Activated T-cell treated with anti-CD3 and anti-CD28 coated beads for 24 hours (primary cell): ENCODE measurements at regions not wholly inside any gene's neighbourhood (a gene's known extent, or its start where the extent isn't known, plus 50 kb on each side); places are given as distances from the start of the nearest gene placed in this dataset.
"Not testable (repeated sequence)": the region's sequence is repeated elsewhere in the genome, so short reads cannot be mapped to it uniquely, and the experiment has no call there.

Source experiments
- DNase-seq: peaks from one replicate; pipeline ENCODE4 v3.0.0-alpha.2; 2020; ENCODE audit warnings: low read depth

DNA sequence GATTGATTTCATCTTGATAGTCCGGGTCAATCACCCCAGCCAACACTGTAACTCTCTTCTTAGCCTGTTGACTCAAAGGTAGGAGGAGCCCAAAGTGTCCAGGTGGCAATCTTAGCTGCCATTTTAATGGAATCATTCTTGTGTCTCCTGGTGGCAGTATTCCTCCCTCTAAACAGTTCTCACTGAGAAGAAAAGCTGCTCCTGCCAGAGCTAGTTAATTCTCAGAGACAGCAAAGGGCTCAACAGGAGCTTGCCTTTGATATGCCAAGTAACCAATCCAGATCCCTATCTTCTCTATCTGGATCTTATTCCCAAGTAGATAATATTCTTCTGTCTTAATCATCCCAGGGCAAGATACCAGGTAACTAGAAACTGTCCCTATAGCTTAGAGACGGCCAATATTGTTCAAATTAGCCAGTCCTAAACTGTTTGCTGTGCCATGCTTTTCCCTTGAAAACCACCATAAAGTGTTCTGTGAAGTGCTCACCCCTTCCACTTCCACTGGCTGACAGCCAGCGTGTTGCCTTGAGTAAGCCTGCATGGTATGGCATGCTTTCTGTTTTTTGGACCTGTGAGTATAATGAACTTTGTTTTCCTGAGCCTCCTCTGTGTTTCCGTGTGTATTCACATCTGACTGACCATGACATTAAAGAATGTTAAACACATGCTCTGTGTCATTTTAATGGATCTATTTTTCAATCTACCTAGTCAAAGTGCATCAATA lies 463.7 kb upstream of the SLITRK5 start:
- DNase-seq, result no peak

DNA sequence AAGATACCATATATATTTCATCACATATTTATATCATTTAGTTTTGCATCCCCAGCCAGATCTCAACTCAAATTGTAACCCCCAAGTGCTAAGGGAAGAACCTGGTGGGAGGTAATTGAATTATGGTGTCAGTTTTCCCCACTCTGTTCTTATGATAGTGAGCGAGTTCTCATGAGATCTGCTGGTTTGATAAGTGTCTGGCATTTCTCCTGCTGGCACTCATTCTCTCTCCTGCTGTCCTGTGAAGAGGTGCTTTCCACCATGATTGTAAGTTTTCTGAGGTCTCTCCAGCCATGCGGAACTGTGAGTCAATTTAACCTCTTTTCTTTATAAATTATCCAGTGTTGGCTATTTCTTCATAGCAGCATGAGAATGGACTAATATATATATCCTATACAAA lies 462.5 kb upstream of the SLITRK5 start:
- DNase-seq, result no peak

DNA sequence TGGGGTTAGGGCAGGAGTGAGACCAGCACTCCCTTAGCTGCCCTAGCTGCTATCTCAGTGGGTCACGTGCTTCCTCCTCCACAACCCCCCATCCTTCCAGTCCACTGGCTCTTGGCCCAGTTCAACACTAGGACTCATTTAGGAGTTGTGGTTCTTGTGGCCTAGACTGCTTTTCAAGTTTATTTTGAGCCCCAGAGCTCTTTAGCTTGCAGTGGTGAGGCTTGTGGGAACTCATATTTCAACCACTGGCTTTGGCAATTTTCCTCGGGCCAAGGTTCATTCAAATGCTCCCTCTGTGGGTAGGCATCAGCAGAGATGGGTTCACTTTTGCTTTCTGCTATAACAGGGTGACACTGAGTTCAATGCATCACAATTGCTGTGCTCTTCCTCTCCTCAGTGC lies 436.2 kb upstream of the SLITRK5 start:
- no peak for DNase-seq

DNA sequence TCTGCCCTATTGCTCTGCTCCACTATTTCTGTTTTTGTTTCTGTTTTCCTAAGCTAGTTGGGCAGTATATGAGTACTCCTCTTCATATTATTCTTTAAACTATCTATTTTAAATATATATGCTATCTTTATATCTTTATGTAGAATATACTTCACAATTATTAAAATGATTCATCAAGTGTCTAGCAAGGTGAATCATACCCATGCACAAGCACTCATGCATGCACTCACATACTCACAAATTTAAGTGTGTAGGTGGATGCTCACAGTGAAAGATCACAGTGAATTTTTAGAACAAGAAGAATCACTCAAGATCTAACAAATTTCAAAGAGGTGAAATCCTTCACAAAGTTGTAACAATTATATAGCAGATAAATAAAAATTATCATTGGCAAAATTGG lies 435.6 kb upstream of the SLITRK5 start:
- DNase-seq, result no peak

DNA sequence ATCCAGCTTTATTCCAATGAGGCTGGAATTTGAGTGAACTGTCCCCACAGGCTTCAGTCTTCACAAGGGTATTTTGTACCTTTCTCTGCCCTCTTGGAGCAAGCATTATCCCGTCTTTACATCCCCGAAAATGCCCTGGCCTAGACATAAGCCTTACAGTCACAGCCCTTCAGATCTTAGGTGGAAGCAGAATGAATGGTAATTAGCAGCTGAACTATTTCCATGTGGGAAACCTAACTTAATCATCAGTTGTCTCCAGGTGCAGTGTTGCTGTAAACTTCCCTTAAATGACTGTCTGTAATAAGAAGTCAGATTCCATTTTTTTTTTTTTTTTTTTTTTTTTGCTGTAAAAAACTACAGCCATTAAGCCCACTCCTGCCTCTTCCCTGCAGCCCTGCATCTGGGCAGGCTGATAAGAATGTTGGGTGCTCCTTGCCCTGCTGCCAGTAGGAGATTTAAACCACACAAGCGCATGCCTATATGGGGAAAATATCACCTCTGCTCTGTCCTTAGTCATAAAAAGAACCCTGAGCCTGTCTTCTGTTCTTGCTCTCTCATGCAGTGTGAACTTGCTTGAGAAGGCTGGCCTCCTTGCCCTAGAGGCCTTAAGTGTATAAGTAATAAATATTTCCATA lies 426.8 kb upstream of the SLITRK5 start:
- no peak for DNase-seq

DNA sequence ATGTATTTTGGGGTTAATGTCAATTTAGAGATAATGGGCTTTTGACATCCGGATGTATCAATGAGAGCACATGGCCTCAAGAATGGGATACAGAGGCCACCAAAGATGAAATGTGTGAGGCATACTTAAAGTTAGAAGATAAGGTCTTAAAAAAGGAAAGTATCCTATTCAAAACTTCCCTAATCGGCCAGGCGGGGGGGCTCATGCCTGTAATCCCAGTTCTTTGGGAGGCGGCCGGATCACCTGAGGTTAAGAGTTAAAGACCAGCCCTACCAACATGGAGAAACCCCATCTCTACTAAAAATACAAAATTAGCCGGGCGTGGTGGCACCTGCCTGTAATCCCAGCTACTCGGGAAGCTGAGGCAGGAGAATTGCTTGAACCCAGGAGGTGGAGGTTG lies 421.3 kb upstream of the SLITRK5 start:
- not testable (repeated sequence) for DNase-seq

DNA sequence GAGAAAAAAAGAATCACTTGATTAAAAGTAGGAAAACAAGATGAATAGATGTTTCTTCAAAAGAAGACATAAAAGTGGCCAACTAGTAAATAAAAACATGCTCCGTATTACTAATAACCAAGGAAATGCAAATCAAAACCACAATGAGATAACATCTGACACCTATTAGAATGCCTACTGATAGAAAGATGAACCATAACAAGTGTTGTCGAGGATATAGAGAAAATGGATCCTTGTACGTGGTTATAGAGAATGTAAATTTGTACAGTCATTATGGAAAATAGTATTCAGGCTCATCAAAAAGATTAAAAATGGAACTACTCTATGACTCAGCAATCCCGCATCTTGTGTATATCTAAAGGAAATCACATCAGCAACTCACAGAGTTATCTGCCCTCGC lies 415.8 kb upstream of the SLITRK5 start:
- no peak for DNase-seq

DNA sequence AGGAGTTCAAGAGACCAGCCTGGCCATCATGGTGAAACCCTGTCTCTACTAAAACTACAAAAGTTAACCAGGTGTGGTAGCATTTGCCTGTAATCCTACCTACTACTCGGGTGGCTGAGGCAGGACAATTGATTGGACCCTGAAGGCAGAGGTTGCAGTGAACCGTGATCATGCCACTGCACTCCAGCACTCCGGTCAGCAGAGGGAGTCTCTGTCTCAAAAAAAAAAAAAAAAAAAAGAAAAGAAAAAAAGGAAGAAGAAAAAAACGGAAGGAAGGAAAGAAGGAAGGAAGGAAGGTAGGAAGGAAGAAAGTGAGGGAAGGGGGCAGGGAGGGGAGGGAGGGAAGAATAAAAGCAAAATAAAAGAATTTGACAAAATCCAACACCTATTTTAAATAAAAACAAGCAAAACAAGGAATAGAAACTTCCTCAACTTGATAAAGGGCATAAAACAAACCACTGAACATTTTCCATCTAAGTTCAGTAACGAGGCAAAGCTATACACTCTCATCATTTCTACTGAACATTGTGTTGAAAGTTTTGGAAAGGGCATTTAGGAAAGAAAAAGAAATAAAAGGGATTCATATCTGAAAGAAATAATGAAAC lies 411.6 kb upstream of the SLITRK5 start:
- DNase-seq, result no peak

DNA sequence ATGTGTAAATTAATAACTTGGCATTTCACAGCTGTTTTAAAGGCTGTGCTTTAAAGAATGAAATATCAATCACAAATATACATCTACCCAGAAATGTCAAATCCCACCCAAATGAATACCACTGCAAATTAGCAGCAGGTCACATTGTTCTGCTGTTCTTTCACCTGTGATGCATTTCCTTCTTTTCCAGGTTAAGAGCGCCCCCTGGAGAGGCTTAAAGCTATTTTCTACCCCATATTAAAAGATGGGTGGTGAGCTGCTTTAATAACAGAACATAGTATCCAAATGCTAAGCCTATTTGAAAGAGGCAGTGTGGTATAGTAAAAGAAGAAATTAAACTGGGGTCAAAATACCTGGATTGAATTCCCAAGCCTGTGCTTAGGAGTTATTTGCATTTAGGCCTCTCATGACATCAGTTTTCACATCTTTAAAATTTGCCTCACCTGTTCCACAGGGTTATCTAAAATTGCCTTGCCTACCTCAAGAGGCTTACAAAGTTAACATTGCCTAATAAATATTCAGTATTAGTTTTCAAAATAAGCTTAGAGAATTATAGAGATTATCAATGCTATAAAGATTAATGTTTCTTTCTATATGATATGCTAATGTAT lies 396.9 kb upstream of the SLITRK5 start:
- DNase-seq, result peak; percentile 7

DNA sequence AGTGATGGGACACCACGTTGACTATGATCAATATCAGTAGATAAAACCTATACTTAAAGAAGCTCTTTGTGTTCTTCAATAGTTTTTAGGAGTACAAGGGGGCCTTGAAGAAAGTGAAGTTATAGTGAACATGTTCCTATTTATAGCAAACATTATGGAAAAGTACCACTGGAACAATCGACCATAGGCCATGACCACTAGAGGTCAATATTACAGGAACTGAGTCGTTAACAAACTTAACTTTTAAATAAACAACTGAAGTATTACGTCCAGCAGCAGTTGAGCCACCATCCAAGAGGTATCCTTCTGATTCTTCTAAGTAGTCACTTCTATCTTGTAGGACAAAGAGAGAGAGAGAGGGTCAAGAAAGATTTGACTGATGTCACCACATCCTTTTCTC lies 391.0 kb upstream of the SLITRK5 start:
- no peak for DNase-seq

DNA sequence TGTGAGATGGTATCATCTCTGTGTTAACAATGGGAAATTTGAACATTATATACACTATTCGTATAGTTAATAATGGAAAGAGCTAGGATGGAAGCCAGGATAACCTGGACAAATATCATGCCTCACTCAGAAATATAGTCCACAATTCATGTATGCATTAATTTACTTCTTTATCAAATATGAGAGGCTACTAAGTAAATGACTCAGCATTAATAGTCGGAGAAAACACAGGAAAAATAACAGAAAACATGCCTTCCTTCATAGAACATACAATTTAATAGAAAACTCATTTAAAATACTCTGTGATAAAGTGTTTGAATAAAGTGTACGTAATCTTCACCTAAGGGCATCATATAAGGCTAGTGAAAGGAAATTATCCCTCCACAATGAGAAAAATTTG lies 383.4 kb upstream of the SLITRK5 start:
- no peak for DNase-seq

DNA sequence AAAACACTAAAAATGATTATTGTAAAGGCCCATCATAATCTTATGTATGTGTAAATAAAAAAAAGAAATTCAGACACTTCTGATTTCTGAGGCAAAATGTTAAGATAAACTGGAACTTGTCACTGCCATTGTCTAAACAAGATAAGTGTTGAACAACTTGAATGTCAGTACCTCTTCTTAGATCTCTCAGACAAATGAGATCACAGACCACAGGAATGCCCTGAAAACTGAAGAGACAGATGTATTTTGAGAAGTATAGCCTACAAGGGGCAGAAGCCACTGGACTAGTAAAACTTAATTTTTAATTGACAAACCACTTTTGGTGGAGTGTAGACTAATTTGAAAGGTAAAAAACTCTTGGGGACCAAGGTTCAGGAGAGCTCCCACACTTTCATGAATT lies 375.5 kb upstream of the SLITRK5 start:
- DNase-seq, result no peak

DNA sequence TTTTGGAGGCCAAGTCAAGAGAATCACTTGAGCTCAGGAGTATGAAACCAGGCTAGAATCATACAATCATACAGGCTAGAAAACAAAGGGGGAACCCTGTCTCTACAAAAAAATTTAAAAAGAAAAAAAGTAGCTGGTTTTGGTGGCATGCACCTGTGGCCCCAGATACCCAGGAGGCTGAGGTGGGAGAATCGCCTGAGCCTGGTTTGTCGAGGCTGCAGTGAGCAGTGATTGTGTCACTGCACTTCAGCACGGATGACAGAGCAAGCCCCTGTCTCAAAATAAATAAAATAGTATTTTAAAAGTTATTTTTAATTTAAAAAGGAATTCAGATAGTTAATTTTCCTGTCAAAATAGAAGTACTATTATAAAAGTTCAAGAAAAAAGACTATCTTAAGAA lies 369.1 kb upstream of the SLITRK5 start:
- DNase-seq, result no peak

DNA sequence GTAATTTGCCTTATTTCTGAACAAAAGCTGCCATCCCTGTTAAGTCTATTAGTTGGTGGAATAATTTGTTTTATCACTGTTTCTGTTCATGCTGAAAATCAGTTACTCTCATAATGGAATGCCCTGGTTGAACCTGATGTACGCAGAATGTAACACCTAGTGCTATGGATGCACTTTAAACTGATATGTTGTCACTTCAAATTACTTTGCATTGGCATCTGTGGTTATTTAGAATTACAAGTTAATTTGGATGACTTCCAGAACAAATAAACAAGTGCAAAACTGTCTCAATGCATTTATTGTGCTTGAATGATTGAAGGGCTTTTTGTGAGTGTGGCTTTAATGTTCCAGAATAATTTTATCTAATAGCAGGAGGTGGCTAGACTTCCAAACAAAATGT lies 368.2 kb upstream of the SLITRK5 start:
- DNase-seq, result no peak

DNA sequence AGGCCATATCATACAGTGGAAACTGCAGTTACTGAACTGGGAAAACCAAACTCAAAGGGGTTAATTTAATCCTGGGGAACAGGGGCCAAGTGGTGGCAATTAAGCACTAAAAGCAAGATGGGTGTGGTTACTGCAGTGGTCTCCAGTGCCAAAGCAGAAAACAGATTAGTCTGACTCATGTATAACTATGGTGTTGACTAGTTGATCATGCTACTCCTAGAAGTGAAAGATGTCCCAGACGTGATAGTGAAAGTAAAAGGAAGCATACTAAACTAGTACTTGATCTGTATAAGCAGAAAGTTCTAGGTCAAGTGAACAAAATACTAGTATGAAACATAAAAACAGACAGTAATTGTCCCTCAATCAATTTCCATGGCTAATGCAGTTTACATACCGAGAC lies 360.0 kb upstream of the SLITRK5 start:
- DNase-seq, result no peak

DNA sequence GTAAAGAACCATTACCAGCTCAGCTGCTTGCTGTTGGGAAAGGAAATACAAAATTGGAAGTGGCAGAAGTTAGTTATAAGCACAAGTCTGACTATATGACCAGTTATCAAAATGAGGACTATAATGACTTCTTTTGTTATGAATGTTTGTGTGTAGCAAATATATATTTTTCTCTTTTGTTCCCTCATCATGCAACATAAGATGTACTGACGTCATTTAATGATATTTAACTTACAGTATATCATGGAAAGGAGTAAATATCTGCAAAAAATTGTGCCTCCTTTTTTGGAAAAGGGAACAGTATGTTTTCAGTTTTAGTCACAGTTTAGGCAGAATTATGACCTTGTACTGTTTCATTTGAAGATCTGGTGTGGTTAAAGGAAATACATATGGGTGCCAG lies 356.3 kb upstream of the SLITRK5 start:
- DNase-seq, result no peak

DNA sequence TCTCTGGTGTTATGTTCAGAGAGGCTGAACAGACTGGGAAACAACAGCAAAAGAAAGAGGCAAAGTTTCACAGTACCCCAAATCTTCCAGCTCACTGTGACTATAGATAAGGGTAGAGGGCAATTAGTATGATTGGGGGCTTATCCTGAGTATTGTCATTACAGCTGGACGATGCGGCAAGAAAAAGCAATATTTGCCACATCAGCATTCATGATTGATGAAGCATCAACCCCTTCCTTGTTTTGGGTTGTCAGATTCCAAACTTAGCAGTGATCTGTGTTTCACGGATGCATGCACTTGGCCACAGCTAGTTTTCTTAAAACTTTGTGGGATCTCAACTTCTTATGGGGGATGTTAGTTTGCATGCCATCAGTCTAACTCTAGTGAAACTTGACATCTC lies 348.8 kb upstream of the SLITRK5 start:
- no peak for DNase-seq

DNA sequence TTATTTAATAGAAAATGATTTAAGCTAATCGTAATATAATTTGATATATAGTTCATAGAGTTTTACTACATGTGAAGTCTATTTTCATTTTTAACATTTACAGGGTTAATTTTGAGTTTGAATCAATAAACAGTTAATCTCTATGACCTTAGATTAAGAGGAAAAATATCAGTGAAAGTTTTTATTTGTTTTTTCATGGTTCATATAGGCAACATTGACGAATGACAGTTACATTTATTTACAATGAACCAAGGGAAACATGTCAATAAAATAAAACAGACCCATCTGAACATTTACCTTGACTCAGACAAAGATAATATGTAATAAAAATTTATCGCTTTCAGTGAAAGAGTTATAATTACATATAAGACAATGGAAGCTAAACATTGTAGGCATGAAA lies 346.6 kb upstream of the SLITRK5 start:
- no peak for DNase-seq

DNA sequence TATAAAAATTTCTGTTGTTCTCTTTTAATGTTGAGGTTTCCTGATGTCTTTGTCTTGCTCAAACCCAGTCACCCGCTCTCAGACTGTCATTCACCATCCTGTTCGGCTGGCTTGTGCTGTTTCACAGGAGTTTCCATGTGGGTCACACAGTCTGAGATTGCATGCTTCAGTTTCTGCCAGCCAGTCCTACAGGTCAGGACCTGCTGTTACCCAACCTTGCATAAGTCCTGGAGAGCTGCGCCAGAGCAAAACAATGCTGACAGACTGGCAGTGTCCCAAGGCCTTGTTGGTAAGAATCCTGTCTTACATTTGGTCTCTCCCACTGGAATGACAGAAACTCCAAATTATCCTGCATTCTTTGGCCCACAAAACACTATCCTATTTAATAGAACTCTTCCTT lies 340.0 kb upstream of the SLITRK5 start:
- DNase-seq, result no peak

DNA sequence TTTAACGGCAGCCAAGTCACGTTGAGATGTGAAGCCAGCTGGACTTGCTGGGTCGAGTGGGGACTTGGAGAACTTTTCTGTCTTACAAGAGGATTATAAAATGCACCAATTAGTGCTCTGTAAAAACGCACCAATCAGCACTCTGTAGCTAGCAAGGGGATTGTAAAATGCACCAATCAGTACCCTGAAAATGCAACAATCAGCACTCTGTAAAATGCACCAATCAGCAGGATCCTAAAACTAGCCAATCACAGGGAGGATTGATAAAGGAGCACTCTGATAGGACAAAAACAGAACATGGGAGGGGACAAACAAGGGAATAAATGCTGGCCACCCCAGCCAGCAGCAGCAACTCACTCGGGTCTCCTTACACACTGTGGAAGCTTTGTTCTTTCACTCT lies 337.6 kb upstream of the SLITRK5 start:
- no peak for DNase-seq

DNA sequence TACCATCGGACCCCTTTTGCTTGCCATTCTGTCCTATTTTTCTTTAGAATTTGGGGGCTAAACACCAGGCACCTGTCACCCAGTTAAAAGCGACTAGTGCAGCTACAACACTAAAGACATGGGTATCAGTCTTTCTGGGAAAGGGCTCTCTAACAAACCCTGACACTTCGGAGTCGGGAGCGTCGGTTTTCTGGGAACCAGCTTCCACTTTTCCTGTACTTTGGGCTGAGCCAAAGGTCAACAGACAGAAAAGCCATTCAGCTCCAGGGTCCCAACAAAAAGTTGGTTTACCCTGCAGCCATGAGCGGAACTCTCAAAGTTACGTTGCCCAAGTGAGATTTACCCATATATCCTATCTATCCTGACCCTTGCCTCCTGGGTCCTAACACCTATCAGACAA lies 337.0 kb upstream of the SLITRK5 start:
- DNase-seq, result no peak

DNA sequence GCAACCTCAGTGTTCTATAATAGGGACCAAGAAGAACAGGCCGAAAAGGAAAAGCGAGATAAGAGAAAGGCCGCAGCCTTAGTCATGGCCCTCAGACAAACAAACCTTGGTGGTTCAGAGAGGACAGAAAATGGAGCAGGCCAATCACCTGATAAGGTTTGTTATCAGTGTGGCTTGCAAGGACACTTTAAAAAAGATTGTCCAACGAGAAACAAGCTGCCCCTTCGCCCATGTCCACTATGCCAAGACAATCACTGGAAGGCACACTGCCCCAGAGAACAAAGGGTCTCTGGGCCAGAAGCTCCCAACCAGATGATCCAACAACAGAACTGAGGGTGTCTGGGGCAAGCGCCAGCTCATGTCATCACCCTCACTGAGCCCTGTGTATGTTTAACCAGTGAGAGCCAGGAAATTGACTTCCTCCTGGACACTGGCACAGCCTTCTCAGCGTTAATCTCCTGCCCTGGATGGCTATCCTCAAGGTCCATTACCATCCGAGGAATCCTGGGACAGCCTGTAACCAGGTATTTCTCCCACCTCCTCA lies 334.8 kb upstream of the SLITRK5 start:
- not testable (repeated sequence) for DNase-seq

DNA sequence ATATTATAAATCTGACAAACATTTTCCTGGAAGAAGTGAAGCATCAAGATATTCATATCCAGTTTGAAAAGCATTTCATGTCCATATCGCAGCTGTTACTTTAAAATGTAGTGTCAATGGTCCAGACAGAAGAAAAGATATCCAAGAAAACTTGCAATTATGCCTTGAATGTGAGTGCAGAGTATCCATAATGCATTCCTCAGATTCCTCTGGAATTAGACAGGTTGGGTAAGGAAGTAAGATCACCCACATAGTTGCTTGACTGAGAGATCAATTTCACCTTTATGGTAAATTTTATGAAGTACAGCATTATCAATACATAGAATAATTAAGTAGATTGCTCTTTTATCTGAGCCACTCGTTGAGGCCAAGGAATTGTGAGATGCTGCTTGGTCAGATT lies 327.0 kb upstream of the SLITRK5 start:
- DNase-seq, result no peak
